Heart left ventricle (tissue), 16 donors: ENCODE measurements at regions not wholly inside any gene's neighbourhood (a gene's known extent, or its start where the extent isn't known, plus 50 kb on each side); places are given as distances from the start of the nearest gene placed in this dataset.

ENCODE experiments used
- ATAC-seq, 4 donors: fragments of 200-7000 bp; cut with Tn5 transposase; one replicate each; pipeline ENCODE4 v1.9.1; 2020 to 2022; ENCODE audit warnings: moderate library complexity in 4 of 4, mild to moderate bottlenecking in 3 of 4, moderate number of reproducible peaks in 1 of 4
- DNase-seq, 5 donors: peaks; one replicate each; pipeline ENCODE4 v3.0.0-alpha.2; 2020
- H3K27ac ChIP-seq, 12 donors: fragments of 200-600 bp; sonication (generic) in 4 of 12; one replicate each; pipeline versions ENCODE4 v1.5.0 to v1.8.0; 2016 to 2022; ENCODE audit warnings: mild to moderate bottlenecking in 2 of 12
- H3K27me3 ChIP-seq, 9 donors: fragments of 200-600 bp; sonication (generic) in 2 of 9; one replicate each; pipeline versions ENCODE4 v1.5.1 to v1.8.0; 2016 to 2022; ENCODE audit warnings: mild to moderate bottlenecking in 3 of 9
- H3K36me3 ChIP-seq, 9 donors: fragments of 200-600 bp; sonication (generic) in 2 of 9; one replicate each; pipeline versions ENCODE4 v1.5.0 to v1.8.0; 2018 to 2022; ENCODE audit warnings: mild to moderate bottlenecking in 2 of 9
- H3K4me1 ChIP-seq, 12 donors: fragments of 200-600 bp; sonication (generic) in 4 of 12; one replicate each; pipeline versions ENCODE4 v1.5.0 to v1.8.0; 2016 to 2022; ENCODE audit warnings: mild to moderate bottlenecking in 3 of 12
- H3K4me3 ChIP-seq, 12 donors: fragments of 200-600 bp; sonication (generic) in 4 of 12; one replicate each; pipeline versions ENCODE4 v1.5.0 to v1.8.0; 2017 to 2022; ENCODE audit warnings: mild to moderate bottlenecking in 9 of 12, moderate library complexity in 4 of 12
- H3K9me3 ChIP-seq, 12 donors: fragments of 200-600 bp; sonication (generic) in 4 of 12; one replicate each; pipeline versions ENCODE4 v1.5.0 to v1.8.0; 2016 to 2022; ENCODE audit warnings: mild to moderate bottlenecking in 1 of 12
- CTCF ChIP-seq, 12 donors: fragments of 200-600 bp; sonication (generic) in 4 of 12; IDR thresholded peaks; one replicate each; pipeline versions ENCODE4 v1.5.0 to v1.8.0; 2018 to 2022; ENCODE audit warnings: antibody characterized with exemption in 12 of 12, mild to moderate bottlenecking in 5 of 12
- POLR2A ChIP-seq, 2 donors: fragments of 450-650 bp; IDR thresholded peaks; one replicate each; pipeline ENCODE4 v1.6.1; 2017; ENCODE audit warnings: antibody characterized with exemption in 2 of 2, mild to moderate bottlenecking in 2 of 2, moderate library complexity in 2 of 2
- WGBS, 4 donors: extraction: QIAGEN DNeasy Blood & Tissue Kit in 2 of 4; methylation state at CpG; one replicate each; pipeline versions ENCODE4 v1.1.5 to v1.1.7; 2013 to 2018; 5-methylcytosine and 5-hydroxymethylcytosine counted together
- intact Hi-C, 10 donors: fragments of 100-400 bp; cut with DNase I; formaldehyde crosslinking; loops; one replicate each; pipeline versions ENCODE4 v1.11.1 to v1.14.2; 2022
- donor health status: ischemic (EF 13 %, LVEDD 7.1; RV severe dilation, severe dysfunction).
- donor health status: healthy with polysubstance abuse.
- donor health status: DM: no; HTN: yes; CAD: no.
- donor health status: DM: no; HTN: no; CAD: no.
- donor health status: ischemic (EF 25% LVEDD 6.9; RV normal size, moderate dysfunction).
- donor health status: ischemic (EF 25% LVEDD 5.7; RV mildly dilated, moderate dysfunction).
- donor health status: healthy.
- donor health status: DM: yes; HTN: yes; CAD: no.
- donor health status: ischemic (EF 35%, LVEDD 5.7; RV mildly dilated, moderate dysfunction).
- donor health status: nonischemic (EF 11% LVEDD 7.7; RV severe dilation, severe dysfunction).
- donor health status: DM: yes; HTN: yes; CAD: no.
- donor health status: PGD.
- donor health status: ischemic (EF 29% LVEDD 5.4; RV normal size, mild dysfunction).
- donor health status: nonischemic (EF 23%, LVEDD 6.1; RV moderate dilation, normal function).

GRCh38 chr10:120174491-120174890, 282.0 kb downstream of the SEC23IP start:
- no peak for TF ChIP-seq POLR2A (IDR thresholded peaks at IDR 0.05)
- TF ChIP-seq CTCF (IDR thresholded peaks at IDR 0.05): no peak
- intact Hi-C loops: no loop called here
- no peak overlapping the region for H3K4me3 ChIP-seq
- no peak overlapping the region for H3K27ac ChIP-seq
- DNase-seq (no peak), ATAC-seq (no peak)
- WGBS, 4 donors: 62 to 87% (median 75%) methylated on average over 1 of the region's 1 CpG
- H3K4me1 ChIP-seq: no peaks in the 10 kb centered on the region
- H3K27me3 ChIP-seq: no peaks in the 10 kb centered on the region
- no peaks in the 10 kb centered on the region for H3K36me3 ChIP-seq
- H3K9me3 ChIP-seq: no peaks in the 10 kb centered on the region

GRCh38 chr10:120177330-120177729, 279.7 kb upstream of the PLPP4 start:
- TF ChIP-seq POLR2A (IDR thresholded peaks at IDR 0.05) (no peak), CTCF (IDR thresholded peaks at IDR 0.05) (no peak)
- intact Hi-C loops: no loop called here
- Histone ChIP-seq H3K4me3 (no peak overlapping the region), H3K9me3 (no peaks in the 10 kb centered on the region), H3K4me1 (no peaks in the 10 kb centered on the region), H3K36me3 (no peaks in the 10 kb centered on the region), H3K27ac (no peak overlapping the region), H3K27me3 (no peaks in the 10 kb centered on the region)
- no peak for DNase-seq
- no peak for ATAC-seq
- WGBS, 4 donors: 77 to 82% (median 79%) methylated on average over 10 of the region's 10 CpGs

- Histone ChIP-seq H3K36me3 (no peaks in the 10 kb centered on the region), H3K27me3 (no peaks in the 10 kb centered on the region), H3K4me1 (no peaks in the 10 kb centered on the region), H3K27ac (no peak overlapping the region), H3K9me3 (no peaks in the 10 kb centered on the region), H3K4me3 (no peak overlapping the region)
- TF ChIP-seq POLR2A (IDR thresholded peaks at IDR 0.05) (no peak), CTCF (IDR thresholded peaks at IDR 0.05) (no peak)
- intact Hi-C loops: no loop called here
- ATAC-seq: no peak
- no peak for DNase-seq
- 66 to 70% (median 67%) methylated on average over 3 of the region's 3 CpGs for WGBS, 4 donors
These were observed 276.9 kb upstream of the PLPP4 start for GRCh38 chr10:120180160-120180559.

GRCh38 chr10:120181154-120181553, 275.9 kb upstream of the PLPP4 start:
- no peak for TF ChIP-seq CTCF (IDR thresholded peaks at IDR 0.05)
- no peak for TF ChIP-seq POLR2A (IDR thresholded peaks at IDR 0.05)
- Histone ChIP-seq H3K27ac (no peak overlapping the region), H3K4me1 (no peaks in the 10 kb centered on the region), H3K9me3 (no peaks in the 10 kb centered on the region), H3K27me3 (no peaks in the 10 kb centered on the region), H3K36me3 (no peaks in the 10 kb centered on the region), H3K4me3 (no peak overlapping the region)
- 42 to 53% (median 51%) methylated on average over 8 of the region's 8 CpGs for WGBS, 4 donors
- DNase-seq: no peak
- intact Hi-C loops: no loop called here
- no peak for ATAC-seq
